ENCODE measurements at regions not wholly inside any gene's neighbourhood (a gene's known extent, or its start where the extent isn't known, plus 50 kb on each side); places are given as distances from the start of the nearest gene placed in this dataset.

DNA sequence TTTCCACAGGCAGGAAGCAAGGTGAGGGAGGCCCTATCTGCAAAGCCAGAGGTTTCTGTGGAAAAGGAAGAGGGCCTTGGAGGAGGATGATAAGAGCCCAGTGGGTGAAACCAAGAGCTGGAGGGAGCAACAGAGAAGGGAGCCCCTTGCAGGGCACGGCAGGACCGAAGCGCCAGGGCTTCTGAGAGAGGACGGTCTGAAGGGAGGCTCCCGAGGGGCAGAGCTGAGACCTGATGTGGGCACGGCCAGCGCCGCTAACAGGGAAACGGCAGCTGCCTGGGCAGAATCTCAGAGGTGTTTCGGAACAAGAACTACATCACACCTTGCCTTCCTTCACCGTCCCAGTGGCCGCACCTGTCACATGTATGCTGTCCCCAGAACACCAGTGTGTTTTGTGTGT, 144.3 kb upstream of the ADARB2 start:
- no peak for DNase-seq
- in situ Hi-C loops (cut with HindIII; ENCODE audit: low pct_ligation_motif_present, low pct_unique_long_range_greater_than_20kb, low sequenced_read_pairs) = no loop called here

DNA sequence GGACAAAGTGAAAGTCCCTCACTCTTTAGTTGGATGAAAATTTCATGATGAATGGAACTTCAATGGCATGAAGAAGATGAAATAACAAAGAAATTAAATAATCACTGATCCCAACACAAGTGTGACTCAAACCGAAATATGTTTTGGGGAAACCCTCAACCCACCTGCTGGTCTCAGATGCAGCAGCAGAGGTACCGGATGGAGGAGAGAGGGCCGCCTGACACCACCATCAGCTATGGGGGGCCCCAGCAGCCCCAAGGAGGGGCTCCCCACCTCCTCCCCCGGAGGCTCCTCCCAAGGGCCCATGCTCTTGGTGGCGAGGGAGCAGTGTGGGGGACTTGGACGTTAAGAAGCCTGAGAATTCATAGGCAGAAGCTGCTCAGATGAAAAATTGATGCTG, 137.2 kb upstream of the ADARB2 start:
- in situ Hi-C loops (cut with HindIII; ENCODE audit: low pct_ligation_motif_present, low pct_unique_long_range_greater_than_20kb, low sequenced_read_pairs) = no loop called here
- no peak for DNase-seq

DNA sequence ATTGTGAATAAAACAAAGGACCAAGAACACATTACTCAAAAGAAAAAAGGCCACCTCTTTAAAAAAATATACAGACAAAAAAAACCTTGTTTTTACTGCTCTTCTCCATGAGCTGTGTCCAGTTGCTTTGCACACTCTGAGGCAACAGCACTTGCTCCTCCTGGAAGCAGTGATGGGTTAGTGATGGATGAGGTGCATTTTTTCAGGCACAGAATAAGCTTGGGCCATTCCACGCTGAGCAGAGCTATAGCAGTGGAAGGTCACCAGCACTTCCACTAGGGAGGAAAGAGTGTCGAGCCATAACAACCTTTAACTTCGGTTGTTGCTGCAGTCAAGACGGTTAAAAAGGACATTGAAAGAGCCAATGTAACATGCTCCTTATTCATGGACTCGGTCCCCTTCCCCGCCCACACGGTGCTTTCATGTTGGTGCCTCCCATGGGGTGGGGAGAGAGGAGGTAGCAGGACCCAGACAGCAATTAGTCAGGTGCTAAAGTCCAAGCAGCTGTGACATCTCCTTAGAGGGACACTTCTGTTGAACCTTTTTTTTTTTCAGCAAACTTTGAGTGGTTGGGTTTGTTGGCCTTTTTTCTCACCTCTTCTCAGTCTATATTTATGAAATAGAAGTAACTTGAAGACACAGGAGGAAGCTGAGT, 136.5 kb upstream of the ADARB2 start:
- in situ Hi-C loops (cut with HindIII; ENCODE audit: low pct_ligation_motif_present, low pct_unique_long_range_greater_than_20kb, low sequenced_read_pairs) = no loop called here
- no peak for DNase-seq

DNA sequence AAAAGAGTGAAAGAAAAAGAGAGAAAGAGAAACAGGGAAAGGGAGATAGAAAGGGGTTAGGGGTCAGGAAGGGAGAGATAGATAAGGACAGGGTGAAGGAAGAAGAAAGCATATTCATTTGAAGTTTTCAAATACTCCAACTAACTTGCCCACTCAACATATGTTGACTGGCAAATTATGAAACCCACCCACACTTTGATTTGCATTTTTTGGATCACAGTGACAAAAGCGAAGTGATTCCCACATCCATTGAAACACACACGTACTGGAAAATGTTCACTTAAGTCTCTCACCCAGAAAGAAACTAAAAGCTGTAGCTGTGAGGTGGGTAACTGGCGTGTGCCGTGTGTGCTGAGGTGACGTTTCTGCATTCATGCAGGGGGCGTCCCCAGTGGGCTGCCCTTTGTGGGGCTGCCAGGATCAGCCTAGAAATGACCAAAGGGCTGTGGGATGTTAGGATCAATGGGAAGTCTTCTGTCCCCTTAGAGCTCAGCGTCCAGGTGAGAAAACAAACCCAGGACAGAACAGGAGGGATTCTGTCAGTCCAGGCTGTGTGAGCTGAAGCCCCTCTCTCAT, 134.9 kb upstream of the ADARB2 start:
- in situ Hi-C loops (cut with HindIII; ENCODE audit: low pct_ligation_motif_present, low pct_unique_long_range_greater_than_20kb, low sequenced_read_pairs) = no loop called here
- DNase-seq = no peak

DNA sequence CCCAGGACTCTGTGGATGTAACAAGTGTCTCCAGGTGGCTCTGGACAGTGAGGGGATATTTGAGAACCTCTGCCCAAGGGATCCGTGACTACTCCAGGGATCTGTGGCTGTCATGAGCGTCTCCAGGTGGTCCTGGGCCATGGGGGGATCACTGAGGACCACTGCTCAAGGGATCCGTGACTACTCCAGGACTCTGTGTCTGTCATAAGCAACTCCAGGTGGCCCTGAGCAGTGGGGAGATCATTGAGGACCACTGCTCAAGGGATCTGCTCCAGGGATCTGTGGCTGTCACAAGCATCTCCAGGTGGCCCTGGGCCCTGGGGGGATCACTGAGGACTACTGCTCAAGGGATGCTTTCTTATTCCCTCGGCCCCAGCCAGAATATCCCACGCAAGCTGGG, 133.2 kb upstream of the ADARB2 start:
- in situ Hi-C loops (cut with HindIII; ENCODE audit: low pct_ligation_motif_present, low pct_unique_long_range_greater_than_20kb, low sequenced_read_pairs) = no loop called here
- no peak for DNase-seq

DNA sequence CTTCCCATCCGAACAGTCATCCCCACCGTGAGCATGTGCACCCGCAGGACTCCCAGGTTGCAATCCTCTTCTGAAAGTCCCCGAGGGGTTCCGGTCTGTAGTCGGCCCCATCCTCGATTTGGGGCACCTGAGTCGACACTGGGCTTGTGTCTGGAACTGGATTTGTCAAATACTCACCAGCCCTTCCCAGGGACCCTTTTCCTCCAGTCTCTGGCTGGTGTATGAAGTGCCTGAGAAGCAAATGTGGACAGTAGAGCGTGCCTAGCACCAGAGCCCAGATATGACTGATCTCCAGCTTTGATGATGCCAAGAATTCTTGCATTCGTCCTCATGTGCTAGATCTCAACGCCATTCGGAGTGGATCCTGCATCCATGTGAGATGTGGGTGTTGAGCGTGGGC, 132.5 kb upstream of the ADARB2 start:
- DNase-seq = no peak
- in situ Hi-C loops (cut with HindIII; ENCODE audit: low pct_ligation_motif_present, low pct_unique_long_range_greater_than_20kb, low sequenced_read_pairs) = no loop called here

DNA sequence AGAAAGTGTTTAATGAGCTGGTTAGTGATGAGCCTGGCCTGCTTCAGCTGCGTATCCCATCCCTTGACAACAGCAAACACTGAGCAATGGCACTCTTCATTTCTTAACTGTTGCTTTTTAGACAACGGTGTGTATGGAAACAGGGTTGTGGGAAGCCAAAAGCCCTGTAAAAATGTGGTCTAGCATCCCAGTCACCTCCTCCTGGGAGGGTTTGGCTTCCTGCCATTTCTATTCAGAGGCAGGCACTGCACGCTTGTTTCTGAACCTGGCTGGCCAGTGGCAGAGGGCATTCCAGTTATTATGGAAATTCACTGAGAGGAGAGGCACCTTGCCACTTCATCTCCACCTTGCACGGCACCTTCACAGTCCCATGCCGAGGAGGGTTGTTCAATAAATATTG, 123.0 kb upstream of the ADARB2 start:
- no peak for DNase-seq
- in situ Hi-C loops (cut with HindIII; ENCODE audit: low pct_ligation_motif_present, low pct_unique_long_range_greater_than_20kb, low sequenced_read_pairs) = no loop called here

DNA sequence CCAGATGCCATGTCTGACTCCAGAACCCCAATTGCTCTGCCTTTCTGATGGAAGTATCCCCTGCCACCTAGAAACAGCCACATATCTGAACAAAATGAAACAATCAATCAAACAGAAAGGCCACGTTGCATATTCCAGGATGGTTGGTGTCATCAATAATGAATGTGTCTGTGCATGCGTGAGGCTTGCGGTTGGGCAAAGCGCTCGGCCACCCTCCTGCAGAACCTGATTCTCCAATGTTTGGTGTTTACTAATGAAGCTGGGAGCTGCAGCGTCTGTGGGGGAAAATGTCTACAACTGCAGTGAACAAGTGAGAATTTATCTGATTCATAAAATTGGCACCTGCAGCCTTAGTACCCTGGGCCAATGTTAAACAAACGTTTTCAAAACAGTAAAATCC, 121.2 kb upstream of the ADARB2 start:
- DNase-seq = no peak
- in situ Hi-C loops (cut with HindIII; ENCODE audit: low pct_ligation_motif_present, low pct_unique_long_range_greater_than_20kb, low sequenced_read_pairs) = no loop called here

DNA sequence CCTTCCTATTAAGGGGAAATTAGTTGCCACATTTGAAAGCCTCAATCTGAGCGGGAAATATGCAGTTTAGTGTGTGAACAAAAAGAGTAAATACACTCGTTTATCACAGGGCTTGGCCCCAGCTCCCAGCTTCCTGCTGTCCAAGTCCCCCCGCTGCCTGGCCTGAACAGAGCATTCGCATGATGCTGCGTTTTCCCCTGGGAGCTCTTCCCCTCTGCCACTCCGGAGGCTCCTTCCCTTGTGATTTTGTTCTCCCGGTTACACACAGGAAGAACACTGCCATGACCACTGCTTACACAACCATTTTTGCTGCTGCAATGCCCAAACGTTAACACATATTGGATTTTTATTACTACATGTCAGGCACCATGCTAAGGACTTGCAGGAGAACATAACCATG, 120.7 kb upstream of the ADARB2 start:
- in situ Hi-C loops (cut with HindIII; ENCODE audit: low pct_ligation_motif_present, low pct_unique_long_range_greater_than_20kb, low sequenced_read_pairs) = no loop called here
- DNase-seq = no peak

DNA sequence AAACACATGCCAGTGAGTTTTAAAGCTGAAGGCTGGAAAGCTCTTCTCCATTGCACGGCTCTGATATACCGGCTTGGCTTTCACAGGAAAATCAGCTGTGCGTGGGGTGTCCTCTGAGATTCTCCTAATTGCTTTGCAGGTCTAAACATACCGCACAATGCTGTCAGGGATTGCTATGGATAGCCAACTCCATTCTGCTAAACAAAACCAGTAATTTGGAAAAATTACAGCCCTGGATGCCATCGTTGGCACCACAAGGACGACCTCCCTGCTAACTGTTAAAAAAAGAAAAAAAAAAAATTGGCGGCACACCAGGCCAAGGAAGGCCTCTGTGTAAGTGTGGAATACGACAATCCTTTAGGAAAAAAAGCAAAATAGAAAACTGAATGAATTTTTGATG, 118.6 kb upstream of the ADARB2 start:
- DNase-seq = no peak
- in situ Hi-C loops (cut with HindIII; ENCODE audit: low pct_ligation_motif_present, low pct_unique_long_range_greater_than_20kb, low sequenced_read_pairs) = no loop called here

DNA sequence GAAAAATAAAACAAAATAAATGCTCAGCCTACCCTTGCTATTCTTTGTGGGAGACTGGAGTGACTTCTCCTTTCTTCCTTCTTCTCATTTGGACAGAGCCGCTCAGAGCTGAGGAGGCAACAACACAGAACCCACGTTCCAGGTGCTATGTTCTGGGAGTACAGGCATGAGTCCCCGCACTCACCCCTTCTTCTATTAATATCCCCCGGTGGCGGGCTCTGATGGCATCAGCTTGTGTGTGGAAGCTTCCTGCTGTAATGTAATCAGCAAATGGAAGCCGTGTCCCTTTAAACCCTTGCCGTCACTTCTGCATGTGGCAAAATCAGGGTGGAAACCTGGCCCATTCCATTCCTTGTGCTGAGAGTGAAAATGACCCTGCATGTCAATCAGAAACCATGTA, 116.9 kb upstream of the ADARB2 start:
- in situ Hi-C loops (cut with HindIII; ENCODE audit: low pct_ligation_motif_present, low pct_unique_long_range_greater_than_20kb, low sequenced_read_pairs) = no loop called here
- DNase-seq = no peak

DNA sequence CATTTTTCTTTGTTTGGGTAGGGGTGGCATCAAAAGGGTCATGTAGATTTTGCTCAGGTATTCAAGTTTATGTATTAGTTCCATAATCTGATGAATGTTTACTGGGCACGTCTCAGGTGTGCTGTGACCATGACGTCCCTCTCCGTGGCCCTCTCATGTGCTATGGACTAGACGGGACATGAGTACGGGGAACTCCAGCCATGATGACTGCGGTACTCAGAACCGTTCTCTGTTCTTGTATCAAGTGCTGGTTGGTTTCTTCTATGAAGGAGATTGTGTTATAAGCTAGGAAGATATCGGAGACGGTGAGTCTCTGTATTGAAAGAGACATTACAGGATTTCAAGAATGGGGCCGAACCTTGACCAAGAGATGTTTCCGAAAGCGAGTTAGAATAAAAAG, 116.5 kb upstream of the ADARB2 start:
- in situ Hi-C loops (cut with HindIII; ENCODE audit: low pct_ligation_motif_present, low pct_unique_long_range_greater_than_20kb, low sequenced_read_pairs) = no loop called here
- DNase-seq = no peak

DNA sequence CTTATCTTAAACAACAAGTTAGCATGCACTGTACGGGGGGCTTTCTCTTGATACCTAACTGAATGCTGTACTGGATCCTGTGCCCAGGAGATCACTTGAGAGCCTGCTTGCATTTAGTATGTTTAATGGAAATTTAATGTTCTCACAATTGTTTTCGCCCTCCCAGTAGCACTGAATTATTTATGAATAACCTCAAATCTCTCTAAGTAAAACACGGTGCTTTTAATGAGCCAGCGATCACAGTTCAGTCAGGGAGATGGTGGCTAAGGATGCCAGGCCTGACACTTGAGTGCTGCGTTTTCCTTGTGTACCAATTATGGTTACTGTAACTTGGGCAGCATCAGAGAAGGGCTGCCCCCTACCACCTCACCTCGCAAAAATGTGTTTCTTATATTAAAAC, 115.5 kb upstream of the ADARB2 start:
- DNase-seq = no peak
- in situ Hi-C loops (cut with HindIII; ENCODE audit: low pct_ligation_motif_present, low pct_unique_long_range_greater_than_20kb, low sequenced_read_pairs) = no loop called here

DNA sequence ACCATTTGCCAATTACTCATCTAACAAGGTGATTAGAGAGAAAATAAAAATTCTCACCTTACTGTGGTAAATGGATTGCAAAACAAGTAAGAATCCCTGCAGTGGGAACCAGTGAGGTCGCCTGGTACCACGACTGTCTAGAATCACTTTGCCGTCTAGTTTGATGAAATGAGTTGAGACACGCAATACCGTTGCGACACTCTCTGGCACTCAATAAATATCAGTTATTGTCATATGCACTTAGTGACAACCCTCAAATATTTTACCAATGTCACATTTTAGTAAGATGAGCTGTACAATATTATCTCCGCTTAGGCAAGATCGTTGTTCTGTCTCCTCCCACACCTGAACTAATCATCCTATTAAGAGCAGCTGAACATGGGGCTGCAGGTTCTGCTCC, 114.4 kb upstream of the ADARB2 start:
- in situ Hi-C loops (cut with HindIII; ENCODE audit: low pct_ligation_motif_present, low pct_unique_long_range_greater_than_20kb, low sequenced_read_pairs) = no loop called here
- DNase-seq = no peak

DNA sequence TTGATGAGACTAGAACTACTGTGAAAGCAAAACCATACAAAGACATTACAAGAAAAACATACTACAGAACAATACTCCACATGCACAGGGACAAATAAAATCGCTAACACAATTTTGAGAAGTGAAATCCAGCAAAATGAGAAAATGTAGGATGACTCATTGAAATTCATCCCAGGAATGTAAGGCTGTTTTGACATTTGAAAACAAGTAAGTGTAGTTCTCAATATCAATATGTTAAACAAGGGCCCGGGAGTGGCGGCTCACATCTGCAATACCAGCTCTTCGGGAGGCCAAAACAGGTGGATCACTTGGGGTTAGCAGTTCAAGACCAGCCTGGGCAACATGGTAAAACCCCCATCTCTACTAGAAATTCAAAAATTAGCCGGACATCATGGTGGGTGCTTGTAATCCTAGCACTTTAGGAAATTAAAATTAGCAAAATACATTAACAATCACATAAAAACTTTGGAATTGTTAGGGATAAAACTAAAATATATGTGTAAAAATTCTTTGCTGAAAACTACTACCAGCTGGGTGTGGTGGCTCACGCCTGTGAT, 113.7 kb upstream of the ADARB2 start:
- DNase-seq = no peak
- in situ Hi-C loops (cut with HindIII; ENCODE audit: low pct_ligation_motif_present, low pct_unique_long_range_greater_than_20kb, low sequenced_read_pairs) = no loop called here

DNA sequence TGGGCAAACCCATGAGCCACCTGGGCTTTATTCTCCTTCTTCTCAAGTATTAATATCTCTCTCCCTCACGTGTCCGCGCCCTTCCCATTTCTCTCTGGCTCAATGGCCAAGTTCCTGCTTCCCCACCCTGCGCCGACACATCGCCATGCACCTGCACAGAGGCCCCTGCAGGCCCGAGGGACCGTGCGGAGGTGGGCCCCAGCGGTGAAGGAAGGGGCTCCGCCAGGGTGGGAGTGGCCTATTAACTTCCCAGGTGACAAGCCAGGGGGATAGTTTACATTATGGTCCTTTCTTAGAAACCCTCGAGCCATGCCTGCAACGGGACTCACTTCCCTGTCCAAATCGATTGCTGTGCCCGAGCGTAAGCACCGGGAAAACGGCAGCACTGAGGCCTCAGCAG, 110.0 kb upstream of the ADARB2 start:
- in situ Hi-C loops (cut with HindIII; ENCODE audit: low pct_ligation_motif_present, low pct_unique_long_range_greater_than_20kb, low sequenced_read_pairs) = no loop called here
- DNase-seq = no peak

DNA sequence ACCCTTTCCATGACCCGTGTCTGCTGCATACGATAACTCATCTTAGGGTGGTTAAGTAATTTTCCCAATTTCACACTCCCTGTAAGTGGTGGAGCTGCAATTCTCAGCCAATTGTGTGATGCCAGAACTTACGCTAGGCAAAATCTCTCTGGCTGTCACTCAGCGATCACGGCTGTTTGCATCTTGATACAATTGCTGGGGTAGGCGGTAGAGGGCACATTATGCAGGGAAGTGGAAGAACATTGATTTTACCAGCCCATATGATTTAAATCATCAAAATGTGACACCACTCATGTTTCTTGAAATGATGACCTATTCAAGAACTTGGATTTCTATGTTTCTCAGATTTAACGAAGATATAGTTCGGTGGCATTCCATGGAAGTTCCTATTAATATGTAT, 108.7 kb upstream of the ADARB2 start:
- no peak for DNase-seq
- in situ Hi-C loops (cut with HindIII; ENCODE audit: low pct_ligation_motif_present, low pct_unique_long_range_greater_than_20kb, low sequenced_read_pairs) = no loop called here

DNA sequence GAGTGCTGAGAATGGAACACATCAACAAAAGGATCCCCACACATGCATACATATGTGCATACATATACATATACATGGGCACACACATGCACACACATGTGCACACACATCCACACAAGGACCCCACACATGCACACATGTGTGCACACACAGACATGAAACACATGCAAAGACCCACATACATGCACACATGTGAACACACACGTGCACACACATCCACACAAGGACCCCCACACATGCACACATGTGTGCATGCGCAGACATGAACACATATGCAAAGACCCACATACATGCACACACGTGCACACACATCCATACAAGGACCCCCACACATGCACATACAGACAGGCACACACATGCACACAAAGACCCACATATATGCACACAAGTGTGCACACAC, 104.4 kb upstream of the ADARB2 start:
- in situ Hi-C loops (cut with HindIII; ENCODE audit: low pct_ligation_motif_present, low pct_unique_long_range_greater_than_20kb, low sequenced_read_pairs) = no loop called here
- no peak for DNase-seq

DNA sequence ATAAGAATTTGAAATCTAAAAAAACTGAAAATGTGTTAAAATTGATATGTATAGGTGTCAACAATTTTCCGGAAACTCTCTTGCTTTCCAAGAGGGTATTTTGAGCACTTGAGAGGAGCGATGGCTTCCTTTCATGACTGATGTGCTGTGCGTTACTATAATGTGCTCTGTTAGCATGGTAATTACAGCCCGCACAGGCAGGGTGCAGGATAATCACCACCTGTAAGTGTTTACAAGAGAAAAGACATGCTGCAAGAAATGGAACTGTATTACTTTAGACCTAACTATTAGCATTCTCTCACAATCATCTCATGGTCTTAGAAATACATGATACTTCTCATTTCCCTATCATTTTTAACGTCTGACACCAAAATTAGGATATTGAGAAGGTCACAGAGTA, 92.4 kb upstream of the ADARB2 start:
- in situ Hi-C loops (cut with HindIII; ENCODE audit: low pct_ligation_motif_present, low pct_unique_long_range_greater_than_20kb, low sequenced_read_pairs) = no loop called here

DNA sequence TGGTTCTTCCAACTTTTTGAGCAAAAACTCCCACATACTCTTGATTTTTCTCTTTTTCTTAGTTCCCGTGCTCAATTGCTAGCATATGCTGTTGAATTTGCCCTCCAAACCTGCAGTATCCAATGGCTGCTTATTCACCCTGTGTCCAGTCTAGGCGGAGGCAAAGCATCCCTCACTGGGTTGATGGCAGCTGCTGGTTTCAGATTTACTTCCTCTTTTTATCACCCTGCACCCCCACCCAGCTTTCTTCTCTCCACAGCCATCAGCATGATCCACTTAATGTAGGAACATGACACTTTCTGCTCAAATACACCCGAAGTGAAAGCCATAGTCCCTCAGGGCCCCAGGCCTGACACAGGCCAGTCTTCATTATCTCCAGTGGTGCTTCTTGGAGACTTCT, 87.6 kb upstream of the ADARB2 start:
- in situ Hi-C loops (cut with HindIII; ENCODE audit: low pct_ligation_motif_present, low pct_unique_long_range_greater_than_20kb, low sequenced_read_pairs) = no loop called here
- no peak for DNase-seq

More for the DNA sequence above, 92.4 kb upstream of the ADARB2 start:
- no peak for DNase-seq

DNA sequence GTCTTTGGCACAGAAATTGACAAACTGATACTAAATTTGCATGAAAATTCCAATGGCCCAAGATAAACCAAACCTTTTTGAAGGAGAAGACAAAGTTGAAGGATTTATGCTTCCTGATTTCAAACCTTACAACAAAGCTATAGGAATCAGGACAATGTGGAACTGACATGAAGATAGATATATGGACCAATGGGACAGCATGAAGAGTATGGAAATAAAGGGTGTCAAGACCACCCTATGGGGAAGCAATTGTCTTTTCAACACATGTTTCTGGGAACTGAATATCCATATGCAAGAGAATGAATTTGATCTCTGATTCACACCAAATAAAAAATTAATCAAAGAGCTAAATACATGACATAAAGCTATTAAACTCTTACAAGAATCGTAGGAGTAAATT, 77.2 kb upstream of the ADARB2 start:
- DNase-seq = no peak
- in situ Hi-C loops (cut with HindIII; ENCODE audit: low pct_ligation_motif_present, low pct_unique_long_range_greater_than_20kb, low sequenced_read_pairs) = no loop called here
